ENCODE measurements at regions not wholly inside any gene's neighbourhood (a gene's known extent, or its start where the extent isn't known, plus 50 kb on each side); places are given as distances from the start of the nearest gene placed in this dataset.

- BruUV-seq (replicated peaks), result no TSS peak
- Histone ChIP-seq H3K27ac (ENCODE audit: insufficient read depth, low read depth, low read length) (no peak overlapping the region), H3K79me2 (ENCODE audit: control insufficient read depth, insufficient read depth, low read length) (no peaks in the 10 kb centered on the region), H4K20me1 (replicated peaks; ENCODE audit: control insufficient read depth, extremely low read depth, insufficient read depth, low read length) (no peaks in the 10 kb centered on the region), H3K9ac (replicated peaks; ENCODE audit: extremely low read depth, insufficient read depth, low read length) (no peak overlapping the region), H3K4me2 (ENCODE audit: insufficient read depth, low read length) (no peak overlapping the region), H3K9me3 (replicated peaks; ENCODE audit: control insufficient read depth, insufficient read depth, low read length) (no peaks in the 10 kb centered on the region), H3K36me3 (ENCODE audit: control insufficient read depth in 2 of 2, extremely low read depth in 1 of 2, insufficient read depth in 2 of 2, low read length in 2 of 2) (no peaks in the 10 kb centered on the region), H3K27me3 (ENCODE audit: control insufficient read depth in 2 of 2, insufficient read depth in 2 of 2, low read length in 2 of 2) (peaks cover 0 to 5% of the 10 kb centered on the region in 2 experiments), H3K4me1 (ENCODE audit: control insufficient read depth, extremely low read depth, insufficient read depth, low read length) (no peaks in the 10 kb centered on the region), H2AFZ (ENCODE audit: low read depth, low read length) (no peak overlapping the region), H3K4me3 (replicated peaks in 1 of 3; ENCODE audit: insufficient read depth in 1 of 3, low read depth in 1 of 3, low read length in 3 of 3) (no peak overlapping the region), H3K9me1 (replicated peaks; ENCODE audit: control insufficient read depth, extremely low read depth, insufficient read depth, low read length) (no peaks in the 10 kb centered on the region)
- intact Hi-C loops (cut with micrococcal nuclease), result no loop called here
- ChIA-PET CTCF (no interaction called here), POLR2A (no interaction called here)
- DNase-seq (ENCODE audit: low read depth, low spot score) (no peak), FAIRE-seq (no peak)
- dilution Hi-C loops (cut with MboI; ENCODE audit: extremely low pct_ligation_motif_present, low sequenced_read_pairs), result no loop called here
- TF ChIP-seq JUN (IDR thresholded peaks at IDR 0.05; ENCODE audit: borderline replicate concordance, insufficient read depth, insufficient read length, low read depth) (no peak), POLR2A (IDR thresholded peaks at IDR 0.05; ENCODE audit: low read depth, low read length) (no peak), EZH2 (IDR thresholded peaks at IDR 0.05; ENCODE audit: borderline replicate concordance, low read depth, low read length, severe bottlenecking) (no peak)
These were observed 252.4 kb upstream of the ZNF521 start for GRCh38 chr18:25604196-25604893.

GRCh38 chr18:25599443-25599842 is 247.5 kb upstream of the ZNF521 start:
- Histone ChIP-seq H4K20me1 (replicated peaks; ENCODE audit: control insufficient read depth, extremely low read depth, insufficient read depth, low read length) (no peaks in the 10 kb centered on the region), H2AFZ (ENCODE audit: low read depth, low read length) (no peak overlapping the region), H3K27ac (ENCODE audit: insufficient read depth, low read depth, low read length) (no peak overlapping the region), H3K4me2 (ENCODE audit: insufficient read depth, low read length) (no peak overlapping the region), H3K36me3 (ENCODE audit: control insufficient read depth in 2 of 2, extremely low read depth in 1 of 2, insufficient read depth in 2 of 2, low read length in 2 of 2) (no peaks in the 10 kb centered on the region), H3K9me3 (replicated peaks; ENCODE audit: control insufficient read depth, insufficient read depth, low read length) (no peaks in the 10 kb centered on the region), H3K4me1 (ENCODE audit: control insufficient read depth, extremely low read depth, insufficient read depth, low read length) (no peaks in the 10 kb centered on the region), H3K9me1 (replicated peaks; ENCODE audit: control insufficient read depth, extremely low read depth, insufficient read depth, low read length) (no peaks in the 10 kb centered on the region), H3K9ac (replicated peaks; ENCODE audit: extremely low read depth, insufficient read depth, low read length) (no peak overlapping the region), H3K27me3 (ENCODE audit: control insufficient read depth in 2 of 2, insufficient read depth in 2 of 2, low read length in 2 of 2) (peaks cover 0 to 11% of the 10 kb centered on the region in 2 experiments), H3K79me2 (ENCODE audit: control insufficient read depth, insufficient read depth, low read length) (no peaks in the 10 kb centered on the region), H3K4me3 (replicated peaks in 1 of 3; ENCODE audit: insufficient read depth in 1 of 3, low read depth in 1 of 3, low read length in 3 of 3) (no peak overlapping the region)
- DNase-seq (ENCODE audit: low read depth, low spot score) (no peak), FAIRE-seq (no peak)
- no TSS peak for BruUV-seq (replicated peaks)
- TF ChIP-seq FOS (IDR thresholded peaks at IDR 0.05; ENCODE audit: borderline replicate concordance, insufficient read depth, low read length), result no peak
- no peak for TF ChIP-seq CTCF (IDR thresholded peaks at IDR 0.05; ENCODE audit: extremely low read depth in 1 of 2, insufficient read depth in 1 of 2, low read depth in 1 of 2, low read length in 2 of 2)
- no peak for TF ChIP-seq MYC (IDR thresholded peaks at IDR 0.05; ENCODE audit: low read depth, low read length)
- no peak for TF ChIP-seq POLR2A (IDR thresholded peaks at IDR 0.05; ENCODE audit: low read depth, low read length)
- TF ChIP-seq JUN (IDR thresholded peaks at IDR 0.05; ENCODE audit: borderline replicate concordance, insufficient read depth, insufficient read length, low read depth), result no peak
- no peak for TF ChIP-seq POLR2AphosphoS5 (IDR thresholded peaks at IDR 0.05; ENCODE audit: insufficient read depth, low read depth, low read length)
- TF ChIP-seq MAX (IDR thresholded peaks at IDR 0.05; ENCODE audit: insufficient read depth, insufficient read length), result no peak
- TF ChIP-seq GATA2 (IDR thresholded peaks at IDR 0.05; ENCODE audit: insufficient read depth, insufficient read length, low read depth, low read length), result no peak
- no peak for TF ChIP-seq EZH2 (IDR thresholded peaks at IDR 0.05; ENCODE audit: borderline replicate concordance, low read depth, low read length, severe bottlenecking)
- POLR2A ChIA-PET, result no interaction called here
- dilution Hi-C loops (cut with MboI; ENCODE audit: extremely low pct_ligation_motif_present, low sequenced_read_pairs), result no loop called here
- CTCF ChIA-PET, result no interaction called here
- intact Hi-C loops (cut with micrococcal nuclease), result no loop called here
